ENCODE measurements at regions not wholly inside any gene's neighbourhood (a gene's known extent, or its start where the extent isn't known, plus 50 kb on each side); places are given as distances from the start of the nearest gene placed in this dataset.
"Not testable (repeated sequence)": the region's sequence is repeated elsewhere in the genome, so short reads cannot be mapped to it uniquely, and the experiment has no call there.

- not testable (repeated sequence) for H3K9me3 ChIP-seq; DNase-seq (ENCODE audit: low spot score); H3K27me3 ChIP-seq (replicated peaks; ENCODE audit: insufficient read depth); H3K36me3 ChIP-seq; H3K4me3 ChIP-seq; ATAC-seq (ENCODE audit: insufficient number of reproducible peaks, low FRiP score, low read depth); H3K27ac ChIP-seq
- peaks cover 4 to 19% of the 10 kb centered on the region in 2 donors for H3K4me1 ChIP-seq (ENCODE audit: control insufficient read depth in 1 of 2, low read depth in 2 of 2)
These were observed 204.3 kb upstream of the IRF2BP2 start for GRCh38 chr1:234814235-234814634.

- H3K27ac ChIP-seq; H3K36me3 ChIP-seq; H3K27me3 ChIP-seq (replicated peaks; ENCODE audit: insufficient read depth); H3K4me1 ChIP-seq (ENCODE audit: control insufficient read depth in 1 of 2, low read depth in 2 of 2); DNase-seq (ENCODE audit: low spot score); H3K4me3 ChIP-seq; H3K9me3 ChIP-seq; ATAC-seq (ENCODE audit: insufficient number of reproducible peaks, low FRiP score, low read depth): not testable (repeated sequence)
These were observed 201.8 kb upstream of the IRF2BP2 start for GRCh38 chr1:234811824-234812223.

GRCh38 chr1:234810726-234811125 lies 200.7 kb upstream of the IRF2BP2 start:
- H3K36me3 ChIP-seq; H3K4me1 ChIP-seq (ENCODE audit: control insufficient read depth in 1 of 2, low read depth in 2 of 2); H3K27ac ChIP-seq; H3K27me3 ChIP-seq (replicated peaks; ENCODE audit: insufficient read depth); DNase-seq (ENCODE audit: low spot score); H3K9me3 ChIP-seq; H3K4me3 ChIP-seq; ATAC-seq (ENCODE audit: insufficient number of reproducible peaks, low FRiP score, low read depth): not testable (repeated sequence)

GRCh38 chr1:234809854-234810245 lies 199.9 kb upstream of the IRF2BP2 start:
- H3K4me1 ChIP-seq (ENCODE audit: control insufficient read depth in 1 of 2, low read depth in 2 of 2); H3K9me3 ChIP-seq; ATAC-seq (ENCODE audit: insufficient number of reproducible peaks, low FRiP score, low read depth); H3K36me3 ChIP-seq; H3K27me3 ChIP-seq (replicated peaks; ENCODE audit: insufficient read depth); DNase-seq (ENCODE audit: low spot score): not testable (repeated sequence)
- peak overlapping the region; percentile 39 to 44 for H3K27ac ChIP-seq
- H3K4me3 ChIP-seq = peak overlapping the region; percentile 57

- not testable (repeated sequence) for H3K36me3 ChIP-seq
These were observed 199.2 kb upstream of the IRF2BP2 start for GRCh38 chr1:234808943-234809853.

GRCh38 chr1:234808459-234808858 lies 198.5 kb upstream of the IRF2BP2 start:
- H3K4me1 ChIP-seq (ENCODE audit: control insufficient read depth in 1 of 2, low read depth in 2 of 2); H3K36me3 ChIP-seq; H3K27me3 ChIP-seq (replicated peaks; ENCODE audit: insufficient read depth); H3K9me3 ChIP-seq; ATAC-seq (ENCODE audit: insufficient number of reproducible peaks, low FRiP score, low read depth); H3K27ac ChIP-seq; DNase-seq (ENCODE audit: low spot score); H3K4me3 ChIP-seq: not testable (repeated sequence)

More at GRCh38 chr1:234808943-234809853, 199.2 kb upstream of the IRF2BP2 start:
- ATAC-seq (ENCODE audit: insufficient number of reproducible peaks, low FRiP score, low read depth) = peak; percentile 70
- not testable (repeated sequence) for H3K9me3 ChIP-seq; H3K27me3 ChIP-seq (replicated peaks; ENCODE audit: insufficient read depth); H3K4me1 ChIP-seq (ENCODE audit: control insufficient read depth in 1 of 2, low read depth in 2 of 2)
- peak; percentile 43 for DNase-seq (ENCODE audit: low spot score)
- Histone ChIP-seq H3K4me3 (peak overlapping the region; percentile 57), H3K27ac (peak overlapping the region; percentile 39 to 44)

GRCh38 chr1:234807705-234808104 lies 197.7 kb upstream of the IRF2BP2 start:
- H3K36me3 ChIP-seq; H3K27ac ChIP-seq; DNase-seq (ENCODE audit: low spot score); ATAC-seq (ENCODE audit: insufficient number of reproducible peaks, low FRiP score, low read depth); H3K9me3 ChIP-seq; H3K4me3 ChIP-seq; H3K4me1 ChIP-seq (ENCODE audit: control insufficient read depth in 1 of 2, low read depth in 2 of 2); H3K27me3 ChIP-seq (replicated peaks; ENCODE audit: insufficient read depth): not testable (repeated sequence)

- not testable (repeated sequence) for H3K27me3 ChIP-seq (replicated peaks; ENCODE audit: insufficient read depth); H3K36me3 ChIP-seq; H3K27ac ChIP-seq; DNase-seq (ENCODE audit: low spot score); ATAC-seq (ENCODE audit: insufficient number of reproducible peaks, low FRiP score, low read depth); H3K4me3 ChIP-seq; H3K9me3 ChIP-seq; H3K4me1 ChIP-seq (ENCODE audit: control insufficient read depth in 1 of 2, low read depth in 2 of 2)
These were observed 192.6 kb upstream of the IRF2BP2 start for GRCh38 chr1:234802586-234802985.

GRCh38 chr1:234801636-234802035 lies 191.7 kb upstream of the IRF2BP2 start:
- H3K9me3 ChIP-seq; H3K27me3 ChIP-seq (replicated peaks; ENCODE audit: insufficient read depth); H3K4me3 ChIP-seq; ATAC-seq (ENCODE audit: insufficient number of reproducible peaks, low FRiP score, low read depth); DNase-seq (ENCODE audit: low spot score); H3K4me1 ChIP-seq (ENCODE audit: control insufficient read depth in 1 of 2, low read depth in 2 of 2); H3K36me3 ChIP-seq; H3K27ac ChIP-seq: not testable (repeated sequence)

GRCh38 chr1:234801147-234801546 lies 191.2 kb upstream of the IRF2BP2 start:
- not testable (repeated sequence) for H3K9me3 ChIP-seq; H3K27ac ChIP-seq; ATAC-seq (ENCODE audit: insufficient number of reproducible peaks, low FRiP score, low read depth)

GRCh38 chr1:234800563-234800962 lies 190.6 kb upstream of the IRF2BP2 start:
- ATAC-seq (ENCODE audit: insufficient number of reproducible peaks, low FRiP score, low read depth); H3K36me3 ChIP-seq; H3K4me1 ChIP-seq (ENCODE audit: control insufficient read depth in 1 of 2, low read depth in 2 of 2); H3K27me3 ChIP-seq (replicated peaks; ENCODE audit: insufficient read depth); H3K9me3 ChIP-seq; H3K27ac ChIP-seq; H3K4me3 ChIP-seq; DNase-seq (ENCODE audit: low spot score): not testable (repeated sequence)

More at GRCh38 chr1:234801147-234801546, 191.2 kb upstream of the IRF2BP2 start:
- not testable (repeated sequence) for H3K4me1 ChIP-seq (ENCODE audit: control insufficient read depth in 1 of 2, low read depth in 2 of 2); H3K27me3 ChIP-seq (replicated peaks; ENCODE audit: insufficient read depth); H3K36me3 ChIP-seq; DNase-seq (ENCODE audit: low spot score); H3K4me3 ChIP-seq

GRCh38 chr1:234799021-234799689 lies 189.2 kb upstream of the IRF2BP2 start:
- not testable (repeated sequence) for H3K27me3 ChIP-seq (replicated peaks; ENCODE audit: insufficient read depth); H3K4me1 ChIP-seq (ENCODE audit: control insufficient read depth in 1 of 2, low read depth in 2 of 2); H3K9me3 ChIP-seq; H3K4me3 ChIP-seq; H3K27ac ChIP-seq; ATAC-seq (ENCODE audit: insufficient number of reproducible peaks, low FRiP score, low read depth); H3K36me3 ChIP-seq; DNase-seq (ENCODE audit: low spot score)

All from thoracic aorta (tissue), 2 donors.